T47D (cell line): ENCODE measurements at regions not wholly inside any gene's neighbourhood (a gene's known extent, or its start where the extent isn't known, plus 50 kb on each side); places are given as distances from the start of the nearest gene placed in this dataset.

Source experiments
- DNase-seq, 2 experiments: peaks; one replicate each; pipeline versions ENCODE4 v3.0.0 to v3.0.0-alpha.2; 2011 to 2012; ENCODE audit warnings: low read depth in 1 of 2, low spot score in 1 of 2
- JUND ChIP-seq: IDR thresholded peaks from 2 replicates; pipeline ENCODE4 v1.6.1; 2012; ENCODE audit warnings: low read depth
- in situ Hi-C: cut with HindIII; loops from 2 replicates; pipeline ENCODE4 v1.10.0; 2016; ENCODE audit warnings: low sequenced_read_pairs, low pct_unique_long_range_greater_than_20kb

- DNase-seq = no peak
Measured at GRCh38 chr2:16861111-16861510, 195.5 kb upstream of the CYRIA start.

GRCh38 chr2:16860627-16861026, 195.0 kb upstream of the CYRIA start:
- in situ Hi-C loops = no loop called here
- DNase-seq = no peak

More at GRCh38 chr2:16861111-16861510, 195.5 kb upstream of the CYRIA start:
- TF ChIP-seq JUND = no peak
- in situ Hi-C loops = no loop called here

GRCh38 chr2:16855183-16855582, 189.5 kb upstream of the CYRIA start:
- in situ Hi-C loops = no loop called here
- no peak for DNase-seq
- TF ChIP-seq JUND = no peak

More at GRCh38 chr2:16860627-16861026, 195.0 kb upstream of the CYRIA start:
- TF ChIP-seq JUND = no peak

GRCh38 chr2:16853088-16853487, 187.5 kb upstream of the CYRIA start:
- no peak for TF ChIP-seq JUND
- no peak for DNase-seq
- in situ Hi-C loops = no loop called here

GRCh38 chr2:16852651-16853050, 187.0 kb upstream of the CYRIA start:
- in situ Hi-C loops = no loop called here
- no peak for TF ChIP-seq JUND
- DNase-seq = no peak

GRCh38 chr2:16851126-16851525, 185.5 kb upstream of the CYRIA start:
- DNase-seq = no peak
- in situ Hi-C loops = no loop called here
- TF ChIP-seq JUND = no peak

- DNase-seq = no peak
- in situ Hi-C loops = no loop called here
- no peak for TF ChIP-seq JUND
Measured at GRCh38 chr2:16840496-16841172, 175.0 kb upstream of the CYRIA start.

- no peak for TF ChIP-seq JUND
- in situ Hi-C loops = no loop called here
- DNase-seq = no peak
Measured at GRCh38 chr2:16832910-16833309, 167.3 kb upstream of the CYRIA start.

GRCh38 chr2:16828828-16829160, 163.2 kb upstream of the CYRIA start:
- in situ Hi-C loops = no loop called here
- no peak for TF ChIP-seq JUND
- no peak for DNase-seq

GRCh38 chr2:16828044-16828827, 162.6 kb upstream of the CYRIA start:
- no peak for TF ChIP-seq JUND
- in situ Hi-C loops = no loop called here
- no peak for DNase-seq

- in situ Hi-C loops = no loop called here
- DNase-seq = no peak
- no peak for TF ChIP-seq JUND
Measured at GRCh38 chr2:16824472-16824871, 158.8 kb upstream of the CYRIA start.

GRCh38 chr2:16821692-16822091, 156.1 kb upstream of the CYRIA start:
- in situ Hi-C loops = no loop called here
- no peak for DNase-seq
- TF ChIP-seq JUND = no peak

- in situ Hi-C loops = no loop called here
- DNase-seq = no peak
- no peak for TF ChIP-seq JUND
Measured at GRCh38 chr2:16818203-16818556, 152.5 kb upstream of the CYRIA start.
